IMR-90 (cell line): ENCODE measurements at regions not wholly inside any gene's neighbourhood (a gene's known extent, or its start where the extent isn't known, plus 50 kb on each side); places are given as distances from the start of the nearest gene placed in this dataset.

Source experiments
- ATAC-seq: fragments of 200-7000 bp; cut with Tn5 transposase; 2 replicates; pipeline ENCODE4 v1.9.1; 2020; ENCODE audit warnings: low read depth, mild to moderate bottlenecking, moderate library complexity
- BruUV-seq: library from RNA; stranded (reverse); fragments of 400-500 nt; replicated peaks from 2 replicates; lab custom pipeline; 2021; lab: Mats Ljungman, UMichigan
- CTCF ChIA-PET: fragments of 300-600 bp; formaldehyde crosslinking; extraction: SDS; loops from one replicate; lab custom pipeline; 2021; ENCODE audit warnings: antibody characterized with exemption; lab: Yijun Ruan, JAX
- POLR2A ChIA-PET: fragments of 300-600 bp; sonication (Branson Sonifier 250); formaldehyde crosslinking; loops from one replicate; lab custom pipeline; 2022; ENCODE audit warnings: antibody characterized with exemption; ENCODE audit not compliant: unreplicated experiment; lab: Charles Lee
- DNase-seq: peaks from one replicate; pipeline ENCODE4 v3.0.0; 2013
- H2AFZ ChIP-seq: replicated peaks from 2 replicates; pipeline ENCODE3; 2013; ENCODE audit warnings: low read length, mild to moderate bottlenecking; ENCODE audit not compliant: poor library complexity
- H2AK5ac ChIP-seq: 2 replicates; pipeline ENCODE4 v1.6.1; 2013; ENCODE audit warnings: low read depth, low read length, inconsistent platforms
- H2AK9ac ChIP-seq: replicated peaks from 2 replicates; pipeline ENCODE3; 2013; ENCODE audit warnings: mild to moderate bottlenecking, low read depth, low read length, moderate library complexity; ENCODE audit not compliant: poor library complexity
- H2BK120ac ChIP-seq: 2 replicates; pipeline ENCODE4 v1.6.1; 2013; ENCODE audit warnings: low read depth, low read length, inconsistent platforms
- H2BK15ac ChIP-seq: 3 replicates; pipeline ENCODE4 v1.6.1; 2013; ENCODE audit warnings: low read depth, low read length, inconsistent platforms
- H2BK20ac ChIP-seq: 2 replicates; pipeline ENCODE4 v1.6.1; 2013; ENCODE audit warnings: low read depth, mild to moderate bottlenecking, inconsistent platforms, low read length, moderate library complexity
- H2BK5ac ChIP-seq: 2 replicates; pipeline ENCODE4 v1.6.1; 2013; ENCODE audit warnings: mild to moderate bottlenecking, low read depth, low read length, inconsistent platforms; ENCODE audit not compliant: poor library complexity, severe bottlenecking
- H3K14ac ChIP-seq: replicated peaks from 2 replicates; pipeline ENCODE4 v1.6.1; 2013; ENCODE audit warnings: low read depth, low read length, inconsistent platforms
- H3K18ac ChIP-seq: 2 replicates; pipeline ENCODE4 v1.6.1; 2013; ENCODE audit warnings: low read depth, low read length, control low read depth
- H3K23ac ChIP-seq: 2 replicates; pipeline ENCODE4 v1.6.1; 2013; ENCODE audit warnings: low read depth, low read length, inconsistent platforms
- H3K27ac ChIP-seq: 2 replicates; pipeline ENCODE4 v1.5.1; 2013; ENCODE audit warnings: mild to moderate bottlenecking, control low read depth, low read length; ENCODE audit not compliant: insufficient read depth
- H3K27me3 ChIP-seq: 2 replicates; pipeline ENCODE4 v1.6.1; 2013; ENCODE audit warnings: low read length; ENCODE audit not compliant: control insufficient read depth, insufficient read depth
- H3K36me3 ChIP-seq: 2 replicates; pipeline ENCODE4 v1.6.1; 2013; ENCODE audit warnings: low read length, mixed read lengths; ENCODE audit not compliant: control insufficient read depth, insufficient read depth
- H3K4ac ChIP-seq: 2 replicates; pipeline ENCODE4 v1.6.1; 2013; ENCODE audit warnings: low read depth, low read length, inconsistent platforms
- H3K4me1 ChIP-seq: 2 replicates; pipeline ENCODE4 v1.6.1; 2013; ENCODE audit warnings: low read length, mixed read lengths; ENCODE audit not compliant: control insufficient read depth, insufficient read depth
- H3K4me2 ChIP-seq: 2 replicates; pipeline ENCODE4 v1.6.1; 2013; ENCODE audit warnings: low read depth, mild to moderate bottlenecking, control low read depth, low read length, moderate library complexity
- H3K4me3 ChIP-seq: 2 replicates; pipeline ENCODE4 v1.5.1; 2013; ENCODE audit warnings: low read depth, mild to moderate bottlenecking, control low read depth, low read length, moderate library complexity; ENCODE audit not compliant: insufficient read depth
- H3K56ac ChIP-seq: 2 replicates; pipeline ENCODE4 v1.6.1; 2013; ENCODE audit warnings: low read length, inconsistent platforms; ENCODE audit not compliant: insufficient read depth; ENCODE audit errors: extremely low read depth
- H3K79me1 ChIP-seq, 2 experiments: 2 replicates each; pipeline ENCODE4 v1.6.1; 2013; ENCODE audit warnings: low read length in 2 of 2, inconsistent platforms in 1 of 2, low read depth in 1 of 2
- H3K9ac ChIP-seq: 2 replicates; pipeline ENCODE4 v1.6.1; 2013; ENCODE audit warnings: low read depth, low read length, control low read depth
- H3K9me1 ChIP-seq: 2 replicates; pipeline ENCODE4 v1.6.1; 2013; ENCODE audit warnings: low read length, inconsistent platforms; ENCODE audit not compliant: insufficient read depth
- H3K9me3 ChIP-seq: 2 replicates; pipeline ENCODE4 v1.6.1; 2013; ENCODE audit warnings: low read length; ENCODE audit not compliant: control insufficient read depth, insufficient read depth
- H4K20me1 ChIP-seq: 2 replicates; pipeline ENCODE4 v1.6.1; 2013; ENCODE audit warnings: low read length, inconsistent platforms; ENCODE audit not compliant: insufficient read depth
- H4K5ac ChIP-seq: 2 replicates; pipeline ENCODE4 v1.6.1; 2013; ENCODE audit warnings: mild to moderate bottlenecking, low read depth, low read length, control low read depth
- H4K8ac ChIP-seq, 2 experiments: 2 replicates each; pipeline ENCODE4 v1.6.1; 2013; ENCODE audit warnings: low read depth in 2 of 2, low read length in 2 of 2, control low read depth in 1 of 2, inconsistent platforms in 1 of 2
- H4K91ac ChIP-seq: 2 replicates; pipeline ENCODE4 v1.6.1; 2013; ENCODE audit warnings: low read depth, low read length, inconsistent platforms; ENCODE audit not compliant: insufficient read depth
- BHLHE40 ChIP-seq: fragments of 150-350 bp; IDR thresholded peaks from 2 replicates; pipeline ENCODE4 v1.6.1; 2016; ENCODE audit warnings: mild to moderate bottlenecking, low read depth, low read length
- CEBPB ChIP-seq: IDR thresholded peaks from 2 replicates; pipeline ENCODE4 v1.6.1; 2012; ENCODE audit warnings: low read depth, low read length, improper control_type of control experiment
- CHD1 ChIP-seq: IDR thresholded peaks from 2 replicates; pipeline ENCODE4 v1.6.1; 2012; ENCODE audit warnings: low read depth, low read length, improper control_type of control experiment
- CTCF ChIP-seq: conservative IDR thresholded peaks from 2 replicates; pipeline ENCODE4 v1.5.1; 2012; ENCODE audit warnings: mild to moderate bottlenecking, low read depth, low read length, improper control_type of control experiment
- ELK1 ChIP-seq: fragments of 150-350 bp; IDR thresholded peaks from 2 replicates; pipeline ENCODE4 v1.6.1; 2016; ENCODE audit warnings: low read depth, mild to moderate bottlenecking, low read length, moderate library complexity, borderline replicate concordance
- FOS ChIP-seq: fragments of 150-350 bp; IDR thresholded peaks from 2 replicates; pipeline ENCODE4 v1.6.1; 2016; ENCODE audit warnings: low read depth, low read length
- MAFK ChIP-seq: IDR thresholded peaks from 2 replicates; pipeline ENCODE4 v1.6.1; 2012; ENCODE audit warnings: low read depth, low read length, improper control_type of control experiment
- MAZ ChIP-seq: IDR thresholded peaks from 2 replicates; pipeline ENCODE4 v1.6.1; 2012; ENCODE audit warnings: low read depth, mild to moderate bottlenecking, low read length, improper control_type of control experiment, moderate library complexity, borderline replicate concordance
- MXI1 ChIP-seq: IDR thresholded peaks from 2 replicates; pipeline ENCODE4 v1.6.1; 2012; ENCODE audit warnings: low read depth, mild to moderate bottlenecking, low read length, moderate library complexity, borderline replicate concordance
- NFE2L2 ChIP-seq: fragments of 150-350 bp; IDR thresholded peaks from 2 replicates; pipeline ENCODE4 v1.6.1; 2016; ENCODE audit warnings: low read depth, mild to moderate bottlenecking, low read length
- POLR2A ChIP-seq: IDR thresholded peaks from 2 replicates; pipeline ENCODE4 v1.6.1; 2012; ENCODE audit warnings: mild to moderate bottlenecking, low read depth, low read length
- RAD21 ChIP-seq: IDR thresholded peaks from 2 replicates; pipeline ENCODE4 v1.6.1; 2012; ENCODE audit warnings: low read length, improper control_type of control experiment
- RCOR1 ChIP-seq: IDR thresholded peaks from 2 replicates; pipeline ENCODE4 v1.6.1; 2012; ENCODE audit warnings: mild to moderate bottlenecking, low read length, improper control_type of control experiment; ENCODE audit not compliant: insufficient replicate concordance
- RFX5 ChIP-seq: IDR thresholded peaks from 2 replicates; pipeline ENCODE4 v1.8.0; 2012; ENCODE audit warnings: low read depth, mild to moderate bottlenecking, low read length, moderate library complexity
- SMC3 ChIP-seq: fragments of 150-350 bp; IDR thresholded peaks from 2 replicates; pipeline ENCODE4 v1.6.1; 2016; ENCODE audit warnings: low read depth, mild to moderate bottlenecking, antibody characterized with exemption, low read length, moderate library complexity
- USF2 ChIP-seq: fragments of 150-350 bp; IDR thresholded peaks from 2 replicates; pipeline ENCODE4 v1.6.1; 2017; ENCODE audit warnings: mild to moderate bottlenecking, antibody characterized with exemption, low read length, low read depth
- dilution Hi-C: fragments of 300-500 bp; cut with HindIII; formaldehyde crosslinking; loops from one replicate; pipeline ENCODE4 v1.14.3; 2018; ENCODE audit warnings: low sequenced_read_pairs; ENCODE audit not compliant: unreplicated experiment
- in situ Hi-C: fragments of 300-500 bp; cut with MboI; formaldehyde crosslinking; loops from 3 replicates; pipeline ENCODE4 v1.14.3; 2019; ENCODE audit warnings: low sequenced_read_pairs, inconsistent platforms, mixed read lengths
- intact Hi-C: fragments of 100-400 bp; cut with micrococcal nuclease; formaldehyde crosslinking; loops from 2 replicates; pipeline ENCODE4 v1.10.0; 2022

- H3K56ac ChIP-seq: no peak overlapping the region
- H2BK5ac ChIP-seq: no peak overlapping the region
- no peak overlapping the region for H3K4me3 ChIP-seq
- no peak overlapping the region for H4K8ac ChIP-seq
- no peaks in the 10 kb centered on the region for H3K9me3 ChIP-seq
- no peaks in the 10 kb centered on the region for H3K4me1 ChIP-seq
- POLR2A ChIA-PET: no interaction called here
- no peak overlapping the region for H2BK15ac ChIP-seq
- no peak overlapping the region for H3K9ac ChIP-seq
- H4K5ac ChIP-seq: no peak overlapping the region
- H2AK5ac ChIP-seq: no peak overlapping the region
- no peak overlapping the region for H2BK120ac ChIP-seq
- BruUV-seq: no TSS peak
- H3K79me1 ChIP-seq: no peaks in the 10 kb centered on the region
- H2BK20ac ChIP-seq: no peak overlapping the region
- no peak overlapping the region for H3K14ac ChIP-seq
- H2AK9ac ChIP-seq: no peak overlapping the region
- H2AFZ ChIP-seq: no peak overlapping the region
- no peak for TF ChIP-seq MAFK
- TF ChIP-seq USF2: no peak
- TF ChIP-seq FOS: no peak
- TF ChIP-seq CTCF: no peak
- no peak for TF ChIP-seq SMC3
- no peak for TF ChIP-seq NFE2L2
- no peak for TF ChIP-seq CEBPB
- TF ChIP-seq CHD1: no peak
- no peak for TF ChIP-seq POLR2A
- no peak for TF ChIP-seq MAZ
- no peak for TF ChIP-seq MXI1
- TF ChIP-seq RAD21: no peak
- TF ChIP-seq RFX5: no peak
- TF ChIP-seq RCOR1: no peak
- no peak for TF ChIP-seq BHLHE40
- no peak for TF ChIP-seq ELK1
- H3K4ac ChIP-seq: no peak overlapping the region
- no peaks in the 10 kb centered on the region for H4K20me1 ChIP-seq
- H3K4me2 ChIP-seq: no peak overlapping the region
- H4K91ac ChIP-seq: no peak overlapping the region
- no peak overlapping the region for H3K27ac ChIP-seq
- CTCF ChIA-PET: no interaction called here
- no peak overlapping the region for H3K18ac ChIP-seq
- H3K9me1 ChIP-seq: no peaks in the 10 kb centered on the region
- in situ Hi-C loops (no loop called here), intact Hi-C loops (no loop called here), dilution Hi-C loops (no loop called here)
- H3K36me3 ChIP-seq: no peaks in the 10 kb centered on the region
- H3K27me3 ChIP-seq: no peaks in the 10 kb centered on the region
- ATAC-seq (no peak), DNase-seq (no peak)
- H3K23ac ChIP-seq: no peak overlapping the region
These were observed 142.0 kb downstream of the HNRNPD start for GRCh38 chr4:82231806-82232205.
